Trophoblast cell (in vitro differentiated cells and primary cell): ENCODE measurements at regions not wholly inside any gene's neighbourhood (a gene's known extent, or its start where the extent isn't known, plus 50 kb on each side); places are given as distances from the start of the nearest gene placed in this dataset.

Experiments
- DNase-seq, 2 donors: peaks; one replicate each; pipeline ENCODE4 v3.0.0-alpha.2; 2016
- H2AFZ ChIP-seq: 2 replicates; pipeline ENCODE4 v1.6.1; 2013; ENCODE audit warnings: low read length, moderate library complexity, mild to moderate bottlenecking; ENCODE audit not compliant: insufficient read depth, poor library complexity
- H2AK5ac ChIP-seq: 2 replicates; pipeline ENCODE4 v1.6.1; 2013; ENCODE audit warnings: mild to moderate bottlenecking, low read length
- H2BK120ac ChIP-seq: 2 replicates; pipeline ENCODE4 v1.6.1; 2013; ENCODE audit warnings: low read length, mild to moderate bottlenecking, moderate library complexity; ENCODE audit not compliant: insufficient read depth, poor library complexity
- H2BK12ac ChIP-seq: 2 replicates; pipeline ENCODE4 v1.6.1; 2013; ENCODE audit warnings: mild to moderate bottlenecking, low read length, moderate library complexity
- H2BK5ac ChIP-seq: 2 replicates; pipeline ENCODE4 v1.6.1; 2013; ENCODE audit warnings: low read length, low read depth, moderate library complexity, mild to moderate bottlenecking; ENCODE audit not compliant: poor library complexity
- H3K14ac ChIP-seq: 2 replicates; pipeline ENCODE4 v1.6.1; 2013; ENCODE audit warnings: mild to moderate bottlenecking, low read length
- H3K18ac ChIP-seq: 2 replicates; pipeline ENCODE4 v1.6.1; 2013; ENCODE audit warnings: mild to moderate bottlenecking, low read length
- H3K23ac ChIP-seq: 2 replicates; pipeline ENCODE4 v1.6.1; 2013; ENCODE audit warnings: low read length
- H3K27ac ChIP-seq: 2 replicates; pipeline ENCODE4 v1.5.1; 2013; ENCODE audit warnings: low read depth, mild to moderate bottlenecking, inconsistent platforms, low read length, moderate library complexity
- H3K27me3 ChIP-seq: 2 replicates; pipeline ENCODE4 v1.6.1; 2013; ENCODE audit warnings: inconsistent platforms, mild to moderate bottlenecking, low read length, moderate library complexity; ENCODE audit not compliant: insufficient read depth
- H3K36me3 ChIP-seq, 2 experiments: 1 replicate in 1 of 2; 2 replicates in 1 of 2; pipeline ENCODE4 v1.6.1; 2013; ENCODE audit warnings: low read length in 2 of 2, mild to moderate bottlenecking in 2 of 2, moderate library complexity in 1 of 2; ENCODE audit not compliant: insufficient read depth in 2 of 2, control insufficient read depth in 1 of 2
- H3K4ac ChIP-seq: 2 replicates; pipeline ENCODE4 v1.6.1; 2013; ENCODE audit warnings: low read depth, mild to moderate bottlenecking, low read length, moderate library complexity
- H3K4me1 ChIP-seq, 2 experiments: 1 replicate in 1 of 2; 2 replicates in 1 of 2; pipeline ENCODE4 v1.6.1; 2013; ENCODE audit warnings: low read length in 2 of 2, mild to moderate bottlenecking in 2 of 2, moderate library complexity in 1 of 2; ENCODE audit not compliant: insufficient read depth in 2 of 2, control insufficient read depth in 1 of 2
- H3K4me2 ChIP-seq: 2 replicates; pipeline ENCODE4 v1.6.1; 2013; ENCODE audit warnings: inconsistent platforms, mild to moderate bottlenecking, low read length, moderate library complexity
- H3K4me3 ChIP-seq: 2 replicates; pipeline ENCODE4 v1.5.1; 2013; ENCODE audit warnings: mild to moderate bottlenecking, low read depth, low read length, inconsistent platforms
- H3K79me1 ChIP-seq: one replicate; pipeline ENCODE4 v1.6.1; 2013; ENCODE audit warnings: low read length
- H3K79me2 ChIP-seq: 2 replicates; pipeline ENCODE4 v1.6.1; 2013; ENCODE audit warnings: low read length, mild to moderate bottlenecking; ENCODE audit not compliant: control insufficient read depth, insufficient read depth, poor library complexity
- H3K9ac ChIP-seq: 2 replicates; pipeline ENCODE4 v1.6.1; 2013; ENCODE audit warnings: mild to moderate bottlenecking, low read length
- H3K9me3 ChIP-seq: 2 replicates; pipeline ENCODE4 v1.6.1; 2013; ENCODE audit warnings: low read depth, mild to moderate bottlenecking, control low read depth, inconsistent platforms, low read length; ENCODE audit not compliant: insufficient read depth
- H4K12ac ChIP-seq: 2 replicates; pipeline ENCODE4 v1.6.1; 2013; ENCODE audit warnings: low read depth, mild to moderate bottlenecking, low read length, moderate library complexity
- H4K8ac ChIP-seq: 2 replicates; pipeline ENCODE4 v1.6.1; 2013; ENCODE audit warnings: low read depth, mild to moderate bottlenecking, low read length, moderate library complexity
- H4K91ac ChIP-seq: one replicate; pipeline ENCODE4 v1.6.1; 2013; ENCODE audit warnings: low read depth, mild to moderate bottlenecking, low read length, moderate library complexity
- WGBS: extraction: QIAGEN DNeasy Blood & Tissue Kit; methylation state at CpG from one replicate; pipeline ENCODE4 v1.1.7; 2013; ENCODE audit warnings: missing lambda C conversion rate; ENCODE audit not compliant: insufficient read length, insufficient coverage; ENCODE audit errors: extremely low coverage; 5-methylcytosine and 5-hydroxymethylcytosine counted together

DNA sequence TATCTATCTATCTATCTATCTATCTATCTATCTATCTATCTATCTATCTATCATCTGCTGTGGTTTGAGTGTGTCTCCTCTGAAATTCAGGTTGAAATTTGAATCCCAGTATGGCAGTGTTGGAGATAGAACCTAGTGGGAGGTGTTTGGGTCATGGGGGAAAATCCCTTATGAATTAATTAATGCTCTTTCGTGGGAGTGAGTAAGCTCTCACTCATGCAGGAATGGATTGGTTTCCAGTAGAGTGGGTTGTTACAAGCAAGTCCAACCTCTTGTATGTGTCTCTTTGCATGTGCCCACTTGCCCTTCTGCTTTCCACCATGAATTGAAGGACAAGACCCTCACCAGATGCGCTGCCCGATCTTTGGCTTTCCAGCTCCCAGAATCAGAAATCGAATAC, 113.0 kb downstream of the ANXA1 start:
- no CpG with 5 or more reads among the region's 4 CpGs for WGBS
- Histone ChIP-seq H2AK5ac (no peak overlapping the region), H3K4ac (no peak overlapping the region)

DNA sequence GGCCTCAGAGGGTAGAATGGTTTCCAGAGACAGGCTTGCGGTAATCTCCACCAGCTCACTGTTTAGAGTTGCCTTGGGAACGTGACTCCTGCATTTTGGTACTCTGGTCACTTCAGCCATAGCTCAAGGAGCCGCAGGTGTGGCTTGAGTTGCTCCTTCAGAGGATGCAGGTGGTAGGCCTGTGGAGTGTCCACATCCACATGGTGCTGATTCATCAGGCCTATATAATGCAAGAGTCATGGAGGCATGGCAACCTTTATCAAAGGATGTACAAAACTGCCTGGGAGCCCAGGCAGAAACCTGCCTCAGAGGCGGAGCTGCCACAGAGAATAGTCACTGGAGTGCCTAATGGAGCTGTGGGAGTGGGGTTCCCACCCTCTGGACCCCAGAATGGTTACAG, 114.2 kb downstream of the ANXA1 start:
- no peaks in the 10 kb centered on the region for H3K27me3 ChIP-seq
- no peak overlapping the region for H4K91ac ChIP-seq
- H2BK5ac ChIP-seq, result no peak overlapping the region
- H3K4me1 ChIP-seq, result peaks cover 0 to 2% of the 10 kb centered on the region in 2 experiments
- H3K27ac ChIP-seq, result no peak overlapping the region
- H3K9me3 ChIP-seq, result no peaks in the 10 kb centered on the region
- H2AFZ ChIP-seq, result no peak overlapping the region
- no peaks in the 10 kb centered on the region for H3K79me1 ChIP-seq
- no peak overlapping the region for H2AK5ac ChIP-seq
- no peak overlapping the region for H2BK120ac ChIP-seq
- H4K12ac ChIP-seq, result no peak overlapping the region
- peak; percentile 28 to 35 for DNase-seq
- no peak overlapping the region for H3K4me2 ChIP-seq
- H4K8ac ChIP-seq, result no peak overlapping the region
- H2BK12ac ChIP-seq, result no peak overlapping the region
- H3K36me3 ChIP-seq, result no peaks in the 10 kb centered on the region
- no CpG with 5 or more reads among the region's 4 CpGs for WGBS
- H3K4ac ChIP-seq, result no peak overlapping the region
- no peak overlapping the region for H3K14ac ChIP-seq
- no peak overlapping the region for H3K23ac ChIP-seq
- H3K79me2 ChIP-seq, result no peaks in the 10 kb centered on the region
- no peak overlapping the region for H3K18ac ChIP-seq
- H3K4me3 ChIP-seq, result no peak overlapping the region
- no peak overlapping the region for H3K9ac ChIP-seq

More for the DNA sequence above, 113.0 kb downstream of the ANXA1 start:
- Histone ChIP-seq H3K36me3 (no peaks in the 10 kb centered on the region), H3K9me3 (no peaks in the 10 kb centered on the region), H3K23ac (no peak overlapping the region), H3K14ac (no peak overlapping the region), H3K4me2 (no peak overlapping the region), H4K8ac (no peak overlapping the region), H3K79me1 (no peaks in the 10 kb centered on the region), H2AFZ (no peak overlapping the region), H3K27me3 (no peaks in the 10 kb centered on the region), H3K4me3 (no peak overlapping the region), H3K79me2 (no peaks in the 10 kb centered on the region), H4K91ac (no peak overlapping the region), H4K12ac (no peak overlapping the region), H2BK12ac (no peak overlapping the region), H2BK5ac (no peak overlapping the region), H3K9ac (no peak overlapping the region), H3K27ac (no peak overlapping the region), H3K18ac (no peak overlapping the region), H3K4me1 (peaks cover 0 to under 1% of the 10 kb centered on the region in 2 experiments), H2BK120ac (no peak overlapping the region)
- DNase-seq, result no peak

DNA sequence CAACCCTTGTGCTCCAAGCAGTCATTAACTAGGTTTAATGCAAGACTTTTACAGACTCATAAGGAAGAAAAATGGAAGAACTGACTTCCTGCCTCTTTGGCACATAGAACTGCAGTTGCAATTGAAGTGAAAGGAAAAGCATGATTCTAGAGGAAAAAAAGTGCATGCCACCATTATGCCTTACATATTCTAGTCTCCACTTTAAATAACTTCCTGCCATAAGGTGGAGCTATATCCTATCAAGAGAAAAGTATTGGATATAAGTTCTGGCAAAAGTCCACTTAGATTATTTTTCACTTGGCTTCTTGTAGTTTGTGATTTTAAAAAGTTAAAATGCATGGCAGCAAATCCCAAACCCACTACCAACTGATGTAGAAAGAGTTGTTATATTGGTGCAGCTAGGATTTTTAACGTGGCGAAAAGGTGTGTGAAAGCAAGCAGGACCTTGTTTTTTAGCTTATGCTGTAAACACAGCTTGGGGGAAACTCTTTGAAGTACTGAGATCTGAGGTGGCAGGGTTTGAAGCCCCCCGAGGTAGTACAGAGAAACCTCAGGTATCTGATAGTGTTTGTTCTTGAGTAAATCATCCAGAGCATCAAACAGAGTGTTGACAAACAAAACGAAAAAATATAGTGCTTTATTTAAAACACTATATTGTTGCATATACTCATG, 117.9 kb downstream of the ANXA1 start:
- Histone ChIP-seq H3K14ac (no peak overlapping the region), H3K9me3 (no peaks in the 10 kb centered on the region), H2AK5ac (no peak overlapping the region), H3K9ac (no peak overlapping the region), H3K4me1 (peaks cover 2 to 4% of the 10 kb centered on the region in 2 experiments), H2BK5ac (no peak overlapping the region), H3K79me2 (no peaks in the 10 kb centered on the region), H2AFZ (no peak overlapping the region), H3K36me3 (no peaks in the 10 kb centered on the region), H2BK12ac (no peak overlapping the region), H3K27ac (no peak overlapping the region), H3K4me3 (no peak overlapping the region), H4K8ac (no peak overlapping the region), H3K27me3 (no peaks in the 10 kb centered on the region), H4K12ac (no peak overlapping the region), H4K91ac (no peak overlapping the region), H3K23ac (no peak overlapping the region), H3K4ac (no peak overlapping the region), H2BK120ac (no peak overlapping the region), H3K79me1 (peaks cover 2% of the 10 kb centered on the region), H3K18ac (no peak overlapping the region), H3K4me2 (no peak overlapping the region)
- DNase-seq, result peak in 1 of 2 donors; percentile 33
- no CpG with 5 or more reads among the region's 4 CpGs for WGBS

DNA sequence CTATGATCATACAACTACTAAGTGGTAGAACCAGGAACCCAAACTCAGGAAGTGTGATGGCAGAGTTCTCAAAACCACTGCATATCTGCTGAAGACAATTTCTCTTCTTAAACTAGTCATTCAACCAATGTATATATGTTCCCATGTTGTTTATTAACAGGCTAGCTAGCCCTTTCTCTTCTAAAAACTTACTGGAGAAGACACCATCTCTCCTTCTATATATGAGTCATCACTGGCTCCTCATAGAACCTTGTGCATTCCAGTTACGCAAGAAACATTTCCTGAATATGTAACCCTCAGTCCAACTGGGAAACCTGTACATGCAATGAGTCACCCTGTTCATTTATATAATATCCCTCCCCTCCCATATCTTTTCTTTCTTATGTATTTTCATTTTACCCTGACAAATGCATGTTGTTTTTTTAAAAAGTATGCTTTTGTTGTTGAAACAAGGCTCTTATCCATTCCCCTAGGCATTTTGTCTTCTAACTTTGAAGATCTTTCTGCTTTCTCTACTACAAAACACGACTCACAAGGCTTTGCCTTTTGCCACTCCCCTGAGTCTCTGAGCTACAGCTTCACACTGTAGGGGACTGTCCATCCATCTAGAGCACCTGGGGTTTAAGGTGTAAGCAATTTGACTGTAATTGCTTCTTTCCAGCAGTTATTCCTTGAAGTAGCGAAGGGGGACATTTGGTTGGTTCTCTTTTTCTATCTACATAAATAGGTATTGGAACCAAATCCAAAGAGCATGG, 119.5 kb downstream of the ANXA1 start:
- Histone ChIP-seq H3K79me1 (peaks cover 2% of the 10 kb centered on the region), H2BK12ac (no peak overlapping the region), H2AFZ (no peak overlapping the region), H4K8ac (no peak overlapping the region), H3K9me3 (no peaks in the 10 kb centered on the region), H2AK5ac (no peak overlapping the region), H3K23ac (no peak overlapping the region), H3K36me3 (no peaks in the 10 kb centered on the region), H2BK120ac (peak overlapping the region; percentile 51), H4K12ac (no peak overlapping the region), H3K18ac (no peak overlapping the region), H2BK5ac (no peak overlapping the region), H4K91ac (no peak overlapping the region), H3K27me3 (no peaks in the 10 kb centered on the region), H3K14ac (no peak overlapping the region), H3K4ac (no peak overlapping the region), H3K79me2 (no peaks in the 10 kb centered on the region), H3K9ac (no peak overlapping the region), H3K4me3 (no peak overlapping the region), H3K27ac (no peak overlapping the region), H3K4me2 (no peak overlapping the region), H3K4me1 (peaks cover 2 to 4% of the 10 kb centered on the region in 2 experiments)
- peak; percentile 39 to 89 for DNase-seq
- no CpG with 5 or more reads among the region's 3 CpGs for WGBS
